T-helper 1 cell (primary cell): ENCODE measurements at regions not wholly inside any gene's neighbourhood (a gene's known extent, or its start where the extent isn't known, plus 50 kb on each side); places are given as distances from the start of the nearest gene placed in this dataset.
"Not testable (repeated sequence)": the region's sequence is repeated elsewhere in the genome, so short reads cannot be mapped to it uniquely, and the experiment has no call there.

Experiments
- DNase-seq, 5 donors: peaks; one replicate each; pipeline ENCODE4 v3.0.0-alpha.2; 2012 to 2020

GRCh38 chr5:125487231-125487630 is 740.8 kb upstream of the ZNF608 start:
- DNase-seq, result no peak

- DNase-seq, result not testable (repeated sequence)
Measured at GRCh38 chr5:125487652-125488051, 741.2 kb upstream of the ZNF608 start.

- no peak for DNase-seq
Measured at GRCh38 chr5:125489146-125489545, 742.7 kb upstream of the ZNF608 start.

GRCh38 chr5:125491986-125492492 is 745.6 kb upstream of the ZNF608 start:
- no peak for DNase-seq

GRCh38 chr5:125492977-125493376 is 746.5 kb upstream of the ZNF608 start:
- no peak for DNase-seq

- no peak for DNase-seq
Measured at GRCh38 chr5:125496393-125496792, 750.0 kb upstream of the ZNF608 start.

GRCh38 chr5:125497651-125498050 is 751.2 kb upstream of the ZNF608 start:
- DNase-seq, result no peak

- DNase-seq, result no peak
Measured at GRCh38 chr5:125499636-125500332, 753.3 kb upstream of the ZNF608 start.

GRCh38 chr5:125501396-125501795 is 755.0 kb upstream of the ZNF608 start:
- no peak for DNase-seq

- no peak for DNase-seq
Measured at GRCh38 chr5:125503946-125504345, 757.5 kb upstream of the ZNF608 start.

- DNase-seq, result no peak
Measured at GRCh38 chr5:125505115-125505514, 758.7 kb upstream of the ZNF608 start.

- DNase-seq, result no peak
Measured at GRCh38 chr5:125506124-125506523, 759.7 kb upstream of the ZNF608 start.

- DNase-seq, result no peak
Measured at GRCh38 chr5:125508225-125508624, 761.8 kb upstream of the ZNF608 start.

GRCh38 chr5:125510651-125511050 is 764.2 kb upstream of the ZNF608 start:
- no peak for DNase-seq

GRCh38 chr5:125517973-125518550 is 771.6 kb upstream of the ZNF608 start:
- DNase-seq, result no peak

- DNase-seq, result no peak
Measured at GRCh38 chr5:125521289-125521688, 774.9 kb upstream of the ZNF608 start.

GRCh38 chr5:125525356-125525755 is 778.9 kb upstream of the ZNF608 start:
- DNase-seq, result no peak

- no peak for DNase-seq
Measured at GRCh38 chr5:125526966-125527365, 780.5 kb upstream of the ZNF608 start.

- DNase-seq, result no peak
Measured at GRCh38 chr5:125528881-125529280, 782.4 kb upstream of the ZNF608 start.

- no peak for DNase-seq
Measured at GRCh38 chr5:125530833-125531615, 784.6 kb upstream of the ZNF608 start.

GRCh38 chr5:125536095-125536494 is 789.7 kb upstream of the ZNF608 start:
- DNase-seq, result no peak

- no peak for DNase-seq
Measured at GRCh38 chr5:125536582-125536981, 790.1 kb upstream of the ZNF608 start.

- DNase-seq, result no peak
Measured at GRCh38 chr5:125537661-125538060, 791.2 kb upstream of the ZNF608 start.

GRCh38 chr5:125538469-125538868 is 792.0 kb upstream of the ZNF608 start:
- no peak for DNase-seq
